GM10266 (cell line): ENCODE measurements at regions not wholly inside any gene's neighbourhood (a gene's known extent, or its start where the extent isn't known, plus 50 kb on each side); places are given as distances from the start of the nearest gene placed in this dataset.

Experiments used
- DNase-seq: peaks from one replicate; pipeline ENCODE4 v3.0.0; 2012; ENCODE audit errors: extremely low spot score
- TF ChIP-seq, protein P1 (sequence below): IDR thresholded peaks from 2 replicates; pipeline ENCODE4 v1.5.1; 2012; ENCODE audit warnings: mild to moderate bottlenecking, low read depth; ENCODE audit not compliant: control insufficient read depth, insufficient read depth; ENCODE audit errors: missing control alignments

DNA sequence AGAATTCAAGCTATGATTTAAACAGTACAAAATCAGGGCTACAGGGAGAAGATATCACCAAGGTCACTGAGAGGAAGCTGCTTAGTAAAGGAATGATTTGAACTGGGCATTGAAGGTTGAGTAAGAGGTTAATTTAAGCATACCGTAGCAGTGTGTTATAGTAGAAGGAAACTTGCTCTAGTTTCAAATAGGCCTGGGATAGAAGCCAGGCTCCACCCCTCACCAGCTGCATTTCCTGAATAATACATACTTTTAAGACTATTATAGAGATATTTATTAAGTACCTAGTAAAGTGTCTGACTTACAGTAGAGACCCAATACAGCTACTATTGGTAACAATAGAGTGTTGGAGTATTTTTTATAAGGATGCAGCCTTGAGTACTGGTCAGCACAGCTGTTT lies 118.0 kb upstream of the GLRA2 start:
- DNase-seq, result no peak
- TF ChIP-seq, protein P1, sequence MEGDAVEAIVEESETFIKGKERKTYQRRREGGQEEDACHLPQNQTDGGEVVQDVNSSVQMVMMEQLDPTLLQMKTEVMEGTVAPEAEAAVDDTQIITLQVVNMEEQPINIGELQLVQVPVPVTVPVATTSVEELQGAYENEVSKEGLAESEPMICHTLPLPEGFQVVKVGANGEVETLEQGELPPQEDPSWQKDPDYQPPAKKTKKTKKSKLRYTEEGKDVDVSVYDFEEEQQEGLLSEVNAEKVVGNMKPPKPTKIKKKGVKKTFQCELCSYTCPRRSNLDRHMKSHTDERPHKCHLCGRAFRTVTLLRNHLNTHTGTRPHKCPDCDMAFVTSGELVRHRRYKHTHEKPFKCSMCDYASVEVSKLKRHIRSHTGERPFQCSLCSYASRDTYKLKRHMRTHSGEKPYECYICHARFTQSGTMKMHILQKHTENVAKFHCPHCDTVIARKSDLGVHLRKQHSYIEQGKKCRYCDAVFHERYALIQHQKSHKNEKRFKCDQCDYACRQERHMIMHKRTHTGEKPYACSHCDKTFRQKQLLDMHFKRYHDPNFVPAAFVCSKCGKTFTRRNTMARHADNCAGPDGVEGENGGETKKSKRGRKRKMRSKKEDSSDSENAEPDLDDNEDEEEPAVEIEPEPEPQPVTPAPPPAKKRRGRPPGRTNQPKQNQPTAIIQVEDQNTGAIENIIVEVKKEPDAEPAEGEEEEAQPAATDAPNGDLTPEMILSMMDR, result no peak

GRCh38 chrX:14409341-14409740 lies 120.0 kb upstream of the GLRA2 start:
- TF ChIP-seq, protein P1, result no peak
- no peak for DNase-seq

GRCh38 chrX:14406225-14406624 lies 123.1 kb upstream of the GLRA2 start:
- TF ChIP-seq, protein P1, result no peak
- no peak for DNase-seq

- DNase-seq, result no peak
Observed at GRCh38 chrX:14398725-14399124, 130.6 kb upstream of the GLRA2 start.

GRCh38 chrX:14389682-14390081 lies 139.7 kb upstream of the GLRA2 start:
- no peak for DNase-seq
- TF ChIP-seq, protein P1, result no peak

More at GRCh38 chrX:14398725-14399124, 130.6 kb upstream of the GLRA2 start:
- TF ChIP-seq, protein P1, result no peak

GRCh38 chrX:14386981-14387380 lies 142.4 kb upstream of the GLRA2 start:
- DNase-seq, result no peak
- TF ChIP-seq, protein P1, result no peak

- DNase-seq, result no peak
- TF ChIP-seq, protein P1, result no peak
Observed at GRCh38 chrX:14380044-14380443, 149.3 kb upstream of the GLRA2 start.
